ENCODE measurements at regions not wholly inside any gene's neighbourhood (a gene's known extent, or its start where the extent isn't known, plus 50 kb on each side); places are given as distances from the start of the nearest gene placed in this dataset.

- WGBS (ENCODE audit: low lambda C conversion rate, missing lambda C conversion rate), result 73% methylated on average over 4 of the region's 4 CpGs
- no peaks in the 10 kb centered on the region for H3K79me2 ChIP-seq
- DNase-seq (ENCODE audit: low spot score), result no peak
- H3K4me1 ChIP-seq (ENCODE audit: insufficient read depth), result no peaks in the 10 kb centered on the region
- no peaks in the 10 kb centered on the region for H3K27me3 ChIP-seq
- no peaks in the 10 kb centered on the region for H3K9me2 ChIP-seq (replicated peaks; ENCODE audit: insufficient read depth)
- no peak overlapping the region for H3K4me3 ChIP-seq
- no peaks in the 10 kb centered on the region for H3K9me3 ChIP-seq (ENCODE audit: low read depth)
- no peak overlapping the region for H2AFZ ChIP-seq
- H3K27ac ChIP-seq, result no peak overlapping the region
- no peak for TF ChIP-seq EZH2 (IDR thresholded peaks at IDR 0.05; ENCODE audit: borderline replicate concordance)
- TF ChIP-seq CTCF (IDR thresholded peaks at IDR 0.05; ENCODE audit: poor library complexity), result no peak
- no peak for TF ChIP-seq EZH2phosphoT487 (IDR thresholded peaks at IDR 0.05; ENCODE audit: low read depth, severe bottlenecking, unreplicated experiment)
- no peak overlapping the region for H3K4me2 ChIP-seq
- H4K20me1 ChIP-seq (ENCODE audit: insufficient read depth, poor library complexity, severe bottlenecking), result no peaks in the 10 kb centered on the region
- no peaks in the 10 kb centered on the region for H3K36me3 ChIP-seq (replicated peaks; ENCODE audit: insufficient read depth, low read depth)
Measured at GRCh38 chr13:73913751-73914518, 220.3 kb downstream of the KLF12 start.

GRCh38 chr13:73913079-73913740 lies 221.0 kb downstream of the KLF12 start:
- Histone ChIP-seq H3K9me2 (replicated peaks; ENCODE audit: insufficient read depth) (no peaks in the 10 kb centered on the region), H3K27ac (peak overlapping the region; percentile 20), H3K4me1 (ENCODE audit: insufficient read depth) (no peaks in the 10 kb centered on the region), H3K27me3 (no peaks in the 10 kb centered on the region), H3K9me3 (ENCODE audit: low read depth) (no peaks in the 10 kb centered on the region), H2AFZ (peak overlapping the region; percentile 6), H3K36me3 (replicated peaks; ENCODE audit: insufficient read depth, low read depth) (no peaks in the 10 kb centered on the region), H3K4me3 (no peak overlapping the region), H3K4me2 (peak overlapping the region; percentile 28), H4K20me1 (ENCODE audit: insufficient read depth, poor library complexity, severe bottlenecking) (no peaks in the 10 kb centered on the region), H3K79me2 (no peaks in the 10 kb centered on the region)
- WGBS (ENCODE audit: low lambda C conversion rate, missing lambda C conversion rate), result 54% methylated on average over 4 of the region's 4 CpGs
- no peak for DNase-seq (ENCODE audit: low spot score)
- TF ChIP-seq EZH2phosphoT487 (IDR thresholded peaks at IDR 0.05; ENCODE audit: low read depth, severe bottlenecking, unreplicated experiment) (no peak), EZH2 (IDR thresholded peaks at IDR 0.05; ENCODE audit: borderline replicate concordance) (no peak), CTCF (IDR thresholded peaks at IDR 0.05; ENCODE audit: poor library complexity) (no peak)

- no peak for DNase-seq (ENCODE audit: low spot score)
- Histone ChIP-seq H3K36me3 (replicated peaks; ENCODE audit: insufficient read depth, low read depth) (no peaks in the 10 kb centered on the region), H3K9me3 (ENCODE audit: low read depth) (no peaks in the 10 kb centered on the region), H3K4me2 (no peak overlapping the region), H3K27me3 (no peaks in the 10 kb centered on the region), H4K20me1 (ENCODE audit: insufficient read depth, poor library complexity, severe bottlenecking) (no peaks in the 10 kb centered on the region), H3K27ac (no peak overlapping the region), H3K9me2 (replicated peaks; ENCODE audit: insufficient read depth) (no peaks in the 10 kb centered on the region), H3K79me2 (no peaks in the 10 kb centered on the region), H2AFZ (no peak overlapping the region), H3K4me1 (ENCODE audit: insufficient read depth) (no peaks in the 10 kb centered on the region), H3K4me3 (no peak overlapping the region)
- no peak for TF ChIP-seq CTCF (IDR thresholded peaks at IDR 0.05; ENCODE audit: poor library complexity)
- TF ChIP-seq EZH2 (IDR thresholded peaks at IDR 0.05; ENCODE audit: borderline replicate concordance), result no peak
- TF ChIP-seq EZH2phosphoT487 (IDR thresholded peaks at IDR 0.05; ENCODE audit: low read depth, severe bottlenecking, unreplicated experiment), result no peak
Measured at GRCh38 chr13:73911361-73911760, 222.8 kb downstream of the KLF12 start.

Measured in hepatocyte (in vitro differentiated cells).